Activated effector memory CD4-positive, alpha-beta T cell treated with anti-CD3 and anti-CD28 coated beads, Interleukin-2, amount 50 U/mL, for 16 hours (primary cell): ENCODE measurements at regions not wholly inside any gene's neighbourhood (a gene's known extent, or its start where the extent isn't known, plus 50 kb on each side); places are given as distances from the start of the nearest gene placed in this dataset.
"Not testable (repeated sequence)": the region's sequence is repeated elsewhere in the genome, so short reads cannot be mapped to it uniquely, and the experiment has no call there.

Experiments used
- DNase-seq: peaks from one replicate; pipeline ENCODE4 v3.0.0-alpha.2; 2020

GRCh38 chr2:226310146-226310545, 489.5 kb downstream of the IRS1 start:
- no peak for DNase-seq

- DNase-seq, result no peak
Measured at GRCh38 chr2:226308986-226309385, 490.6 kb downstream of the IRS1 start.

- DNase-seq, result no peak
Measured at GRCh38 chr2:226308323-226308680, 491.3 kb downstream of the IRS1 start.

GRCh38 chr2:226307487-226308322, 491.9 kb downstream of the IRS1 start:
- no peak for DNase-seq

DNA sequence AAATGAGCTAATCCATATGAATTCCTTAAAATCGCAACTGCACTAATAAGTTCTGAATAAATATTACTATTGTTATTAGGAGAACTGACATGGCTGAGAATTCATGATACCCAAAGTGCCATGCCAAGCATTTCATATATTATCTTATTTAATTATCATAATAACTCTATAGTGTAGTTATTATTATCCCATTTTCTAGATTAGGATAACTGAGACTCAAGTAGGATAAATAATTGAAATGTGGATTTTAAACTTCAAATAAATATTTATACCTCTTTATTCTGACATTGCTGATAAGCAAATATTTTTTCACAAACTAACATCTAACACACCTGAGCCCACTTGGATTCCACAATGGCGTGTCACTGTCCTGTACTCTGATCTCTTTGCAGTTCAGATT, 492.7 kb downstream of the IRS1 start:
- DNase-seq, result no peak

DNA sequence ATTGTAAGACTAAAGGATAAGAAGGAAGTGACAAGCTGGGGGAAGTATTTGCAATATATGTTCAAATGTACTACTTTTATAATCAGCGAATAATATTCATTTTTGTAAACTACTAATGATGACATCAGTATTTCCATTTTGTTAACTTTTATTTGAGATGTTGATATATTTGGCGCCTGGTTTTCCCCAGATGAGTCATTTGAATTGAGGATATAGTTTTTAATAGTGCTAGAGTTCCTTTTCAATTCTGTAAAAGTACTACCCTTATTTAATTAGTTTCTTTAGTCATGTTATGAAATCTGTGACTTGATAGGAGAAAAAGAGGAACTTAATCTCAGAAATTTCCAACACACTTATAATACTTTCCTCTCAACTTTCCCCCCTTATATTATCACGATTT, 495.3 kb downstream of the IRS1 start:
- DNase-seq, result no peak

DNA sequence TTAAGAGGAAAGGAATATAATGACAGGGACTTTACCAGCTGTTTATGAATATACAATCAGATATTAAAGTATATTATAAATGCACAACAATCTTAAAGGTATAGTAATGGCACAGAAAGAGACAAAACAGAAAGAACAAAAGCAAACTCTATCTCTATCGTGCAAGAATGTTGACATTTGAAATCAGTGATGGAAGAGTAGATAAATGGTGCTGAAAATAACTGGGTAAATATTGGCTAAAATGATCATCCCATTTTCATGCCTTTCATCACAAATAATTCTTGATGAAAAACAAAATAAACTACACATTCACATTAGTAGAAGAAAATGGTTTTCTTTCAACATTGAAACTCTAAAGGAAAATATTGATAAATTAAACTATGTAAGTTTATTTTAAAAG, 495.9 kb downstream of the IRS1 start:
- DNase-seq, result no peak

- no peak for DNase-seq
Measured at GRCh38 chr2:226300196-226300886, 499.3 kb downstream of the IRS1 start.

GRCh38 chr2:226299771-226300170, 499.8 kb downstream of the IRS1 start:
- no peak for DNase-seq

DNA sequence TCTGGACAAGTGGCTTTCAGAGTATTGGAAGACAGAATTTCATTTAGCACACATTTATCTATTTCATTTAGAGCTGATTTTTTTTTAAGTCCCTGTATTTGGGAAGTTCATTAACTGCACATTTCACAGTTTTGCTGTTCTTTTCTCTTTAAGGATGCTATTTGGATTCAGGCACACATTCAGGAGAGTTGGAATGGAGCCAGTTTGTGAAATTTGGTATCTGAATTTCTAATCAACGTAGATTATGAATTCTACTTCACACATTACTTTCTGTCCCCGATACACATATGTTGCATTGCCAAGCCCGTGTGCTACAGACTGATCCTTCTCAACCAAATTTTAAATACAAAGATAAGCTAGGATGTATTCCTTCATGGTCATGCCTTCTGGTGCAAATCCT, 503.9 kb downstream of the IRS1 start:
- DNase-seq, result no peak

DNA sequence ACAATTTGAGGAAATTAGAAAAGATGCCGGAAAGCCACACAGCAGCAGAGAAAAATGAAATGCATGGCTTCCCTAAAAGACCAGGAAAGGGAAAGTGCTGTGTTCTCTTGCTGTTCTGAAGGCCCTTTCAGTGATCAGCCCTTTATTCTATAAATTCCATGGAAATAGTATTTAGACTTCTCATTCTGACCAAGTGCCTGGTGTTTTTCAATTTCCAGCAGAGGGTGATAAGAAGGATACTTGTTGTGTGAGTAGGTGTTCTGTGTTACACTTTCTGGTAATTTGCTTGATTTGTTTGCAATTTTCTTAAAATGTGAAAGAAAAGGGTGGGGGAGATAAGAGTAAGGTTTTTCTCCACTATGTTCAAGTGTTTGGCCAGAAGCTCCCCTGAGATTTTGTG, 504.5 kb downstream of the IRS1 start:
- DNase-seq, result no peak

DNA sequence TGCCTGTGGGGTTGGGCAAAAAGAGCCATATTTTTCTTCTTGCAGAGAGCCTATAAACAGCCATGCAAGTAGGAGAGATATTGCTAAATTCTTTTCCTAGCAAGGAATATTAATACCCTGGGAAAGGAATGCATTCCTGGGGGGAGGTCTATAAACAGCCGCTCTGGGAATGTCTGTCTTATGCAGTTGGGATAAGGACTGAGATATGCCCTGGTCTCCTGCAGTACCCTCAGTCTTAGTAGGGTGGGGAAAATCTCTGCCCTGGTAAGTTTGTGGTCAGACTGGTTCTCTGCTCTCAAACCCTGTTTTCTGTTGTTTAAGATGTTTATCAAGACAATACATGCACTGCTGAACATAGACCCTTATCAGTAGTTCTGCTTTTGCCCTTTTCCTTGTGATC, 508.3 kb downstream of the IRS1 start:
- DNase-seq, result not testable (repeated sequence)

DNA sequence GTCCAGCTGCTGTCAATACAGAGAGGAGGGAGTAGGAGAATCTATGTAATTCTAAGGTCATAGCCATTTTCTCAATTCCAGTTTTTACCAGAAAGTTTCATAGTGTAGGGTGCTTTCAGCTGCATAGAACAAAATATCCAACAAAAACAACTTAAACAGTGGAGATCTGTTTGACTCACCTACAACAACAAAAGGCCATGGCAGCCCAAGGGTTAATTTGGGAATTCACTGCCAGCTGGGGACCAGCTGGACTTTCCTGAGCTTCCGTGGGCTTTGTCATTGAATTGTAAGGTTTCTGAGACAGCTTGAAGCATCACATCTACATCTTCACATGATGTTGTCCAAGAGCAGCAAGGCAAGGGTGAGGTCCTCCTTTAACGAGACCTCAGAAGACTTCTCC, 512.7 kb downstream of the IRS1 start:
- no peak for DNase-seq

DNA sequence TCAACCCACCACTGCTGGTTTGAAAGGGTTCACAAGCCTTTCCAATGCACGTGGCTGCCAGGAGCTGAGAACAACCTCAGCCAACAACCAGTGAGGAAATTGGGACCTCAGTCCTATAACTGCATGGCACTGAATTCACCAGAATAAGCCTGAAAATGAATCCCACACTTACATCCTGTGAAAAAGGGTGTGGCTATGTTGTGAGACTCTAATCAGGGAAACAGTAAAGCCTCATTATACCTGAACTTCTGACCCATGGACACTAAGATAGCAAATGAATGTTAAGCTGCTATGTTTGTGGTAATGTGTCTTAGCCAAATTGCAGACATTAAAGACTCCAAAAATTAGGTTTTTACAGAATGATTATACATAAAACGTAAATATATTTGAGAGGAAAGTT, 515.8 kb downstream of the IRS1 start:
- DNase-seq, result no peak

- no peak for DNase-seq
Measured at GRCh38 chr2:226282151-226282550, 517.5 kb downstream of the IRS1 start.

GRCh38 chr2:226280136-226280535, 519.5 kb downstream of the IRS1 start:
- not testable (repeated sequence) for DNase-seq

DNA sequence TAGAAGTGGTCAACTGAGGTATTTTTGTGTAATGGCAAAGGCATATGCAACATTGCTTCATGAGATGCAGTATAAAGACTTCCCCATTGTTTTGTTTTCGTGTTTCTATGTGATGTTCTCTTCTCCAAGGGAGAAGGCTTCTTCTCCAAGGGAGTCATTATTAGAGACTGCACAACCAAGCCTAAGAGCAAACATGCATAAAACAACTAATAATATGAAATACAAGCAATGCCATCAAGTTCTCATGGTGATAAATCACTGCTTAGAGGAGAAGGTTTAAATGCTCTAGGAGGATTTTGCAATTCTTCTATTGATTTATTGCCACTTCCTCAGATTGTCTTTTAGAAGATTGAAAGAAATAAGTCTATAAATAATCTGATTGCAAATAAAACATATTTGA, 524.4 kb downstream of the IRS1 start:
- DNase-seq, result no peak

DNA sequence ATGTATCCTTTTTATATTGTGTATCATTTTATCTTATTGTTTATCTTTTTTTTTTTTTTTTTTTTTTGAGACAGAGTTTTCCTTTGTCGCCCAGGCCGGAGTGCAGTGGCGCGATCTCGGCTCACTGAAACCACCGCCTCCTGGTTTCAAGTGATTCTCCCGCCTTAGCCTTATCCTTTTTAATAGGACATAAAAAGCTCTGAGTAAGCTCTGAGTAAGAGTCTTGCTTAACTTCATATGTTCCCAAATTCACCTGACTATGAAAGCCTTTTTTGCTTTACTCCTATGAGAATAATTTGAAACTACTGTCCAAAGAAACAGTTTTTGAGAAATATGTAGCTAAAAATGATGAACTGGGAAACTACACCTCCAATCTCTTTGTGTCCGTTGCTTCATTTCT, 525.5 kb downstream of the IRS1 start:
- no peak for DNase-seq

DNA sequence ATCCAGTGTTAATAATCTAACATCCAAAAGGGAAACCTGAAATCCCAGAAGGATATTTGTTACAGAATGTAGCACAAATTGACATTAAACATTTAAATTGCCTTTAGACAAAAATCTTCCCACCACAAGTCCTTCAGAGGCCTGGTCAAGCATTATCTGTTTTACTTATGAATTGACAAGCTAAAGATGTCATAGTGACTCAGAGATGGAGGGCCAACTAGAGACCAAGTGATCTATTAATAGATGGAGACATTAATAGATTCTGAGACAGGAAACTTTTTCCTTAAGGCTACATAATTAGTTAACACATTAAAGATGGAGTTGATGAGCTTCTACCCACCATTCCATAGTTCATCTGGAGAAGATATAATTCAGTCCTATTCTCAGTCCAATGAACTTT, 526.2 kb downstream of the IRS1 start:
- no peak for DNase-seq

- no peak for DNase-seq
Measured at GRCh38 chr2:226272435-226272834, 527.2 kb downstream of the IRS1 start.

DNA sequence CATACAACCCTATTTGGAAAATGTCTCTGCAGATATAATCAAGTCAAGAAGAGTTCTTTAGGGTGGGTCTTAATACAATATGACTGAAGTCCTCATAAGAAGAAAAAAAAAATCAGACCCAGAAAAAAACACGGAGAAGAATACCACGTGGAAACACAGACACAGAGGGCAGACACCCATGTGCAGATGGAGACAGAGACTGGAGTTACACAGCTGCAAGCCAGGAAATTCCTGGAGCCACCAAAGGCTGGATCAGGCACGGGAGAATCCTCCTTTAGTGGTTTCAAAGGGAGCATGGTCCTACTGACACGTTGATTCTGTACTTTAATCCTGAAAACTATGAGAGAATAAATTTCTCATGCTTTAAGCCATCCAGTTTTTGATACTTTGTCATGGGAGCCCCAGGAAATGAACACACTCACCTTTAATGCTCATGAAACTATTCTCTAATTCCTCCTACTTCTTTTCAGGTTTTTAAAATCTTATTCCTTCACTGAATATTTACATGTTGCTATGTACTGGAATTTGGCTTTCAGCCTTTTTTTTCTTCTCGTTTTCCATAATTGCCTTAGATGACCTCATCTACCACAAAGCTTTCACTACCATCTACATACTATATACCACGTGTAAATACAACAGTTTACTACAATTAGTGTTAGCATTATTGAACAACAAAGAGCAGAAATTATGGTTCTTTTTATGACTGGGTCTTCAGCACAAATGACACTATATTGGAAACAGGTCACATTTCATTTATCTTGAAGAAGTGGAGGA, 529.1 kb downstream of the IRS1 start:
- DNase-seq, result no peak

DNA sequence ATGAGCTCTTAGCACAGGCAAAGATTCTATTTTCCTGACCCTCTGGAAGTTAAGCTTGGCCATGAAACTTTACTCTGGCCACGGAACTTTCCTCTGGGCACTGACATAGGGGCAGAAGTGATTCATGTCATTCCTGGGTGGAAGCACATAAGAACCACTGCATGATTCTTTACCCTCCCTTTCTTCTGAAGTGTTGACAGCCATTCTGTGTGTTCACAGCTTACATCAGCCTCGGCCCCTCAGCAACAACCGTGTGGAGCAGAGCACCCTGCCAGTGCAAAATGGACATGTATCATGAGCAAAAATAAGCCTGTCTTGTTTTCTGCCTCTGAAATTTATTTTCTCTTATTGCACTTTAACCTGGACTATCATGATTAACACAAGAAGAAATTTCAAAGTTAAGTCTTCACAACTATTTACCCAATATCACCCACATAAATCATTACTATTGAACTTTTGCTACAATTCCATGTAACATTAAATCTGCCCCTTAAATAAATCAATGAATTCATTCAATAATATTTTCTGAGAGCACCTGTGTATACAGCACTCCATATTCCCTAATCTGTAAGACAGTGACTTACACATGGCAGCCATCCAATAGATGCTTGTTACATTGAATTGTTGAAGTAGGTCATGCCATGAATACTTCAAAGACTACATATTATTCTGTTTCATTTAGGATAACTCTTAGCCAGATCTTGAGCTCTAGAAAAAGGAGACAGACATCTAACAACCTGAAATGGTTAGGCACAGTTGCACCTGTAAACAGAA, 531.9 kb downstream of the IRS1 start:
- no peak for DNase-seq
